ENCODE measurements at regions not wholly inside any gene's neighbourhood (a gene's known extent, or its start where the extent isn't known, plus 50 kb on each side); places are given as distances from the start of the nearest gene placed in this dataset.
"Not testable (repeated sequence)": the region's sequence is repeated elsewhere in the genome, so short reads cannot be mapped to it uniquely, and the experiment has no call there.

GRCh38 chr15:47013446-47013845, 703.9 kb upstream of the SEMA6D start:
- no peak overlapping the region for H3K27ac Mint-ChIP-seq
- intact Hi-C loops (cut with micrococcal nuclease) = no loop called here
- DNase-seq (ENCODE audit: low spot score) = no peak
- no peaks in the 10 kb centered on the region for H3K4me1 Mint-ChIP-seq (ENCODE audit: low read depth)
- H3K27me3 Mint-ChIP-seq (ENCODE audit: insufficient read depth) = no peaks in the 10 kb centered on the region
- peaks cover 26% of the 10 kb centered on the region for H3K9me3 Mint-ChIP-seq
- no peaks in the 10 kb centered on the region for H3K36me3 Mint-ChIP-seq (ENCODE audit: low read depth)
- no peak overlapping the region for H3K4me3 Mint-ChIP-seq

- intact Hi-C loops (cut with micrococcal nuclease) = no loop called here
- no peaks in the 10 kb centered on the region for H3K36me3 Mint-ChIP-seq (ENCODE audit: low read depth)
- peaks cover 21% of the 10 kb centered on the region for H3K9me3 Mint-ChIP-seq
- DNase-seq (ENCODE audit: low spot score) = no peak
- no peak overlapping the region for H3K27ac Mint-ChIP-seq
- H3K4me1 Mint-ChIP-seq (ENCODE audit: low read depth) = no peaks in the 10 kb centered on the region
- no peak overlapping the region for H3K4me3 Mint-ChIP-seq
- H3K27me3 Mint-ChIP-seq (ENCODE audit: insufficient read depth) = no peaks in the 10 kb centered on the region
Observed at GRCh38 chr15:47027322-47027946, 689.9 kb upstream of the SEMA6D start.

DNA sequence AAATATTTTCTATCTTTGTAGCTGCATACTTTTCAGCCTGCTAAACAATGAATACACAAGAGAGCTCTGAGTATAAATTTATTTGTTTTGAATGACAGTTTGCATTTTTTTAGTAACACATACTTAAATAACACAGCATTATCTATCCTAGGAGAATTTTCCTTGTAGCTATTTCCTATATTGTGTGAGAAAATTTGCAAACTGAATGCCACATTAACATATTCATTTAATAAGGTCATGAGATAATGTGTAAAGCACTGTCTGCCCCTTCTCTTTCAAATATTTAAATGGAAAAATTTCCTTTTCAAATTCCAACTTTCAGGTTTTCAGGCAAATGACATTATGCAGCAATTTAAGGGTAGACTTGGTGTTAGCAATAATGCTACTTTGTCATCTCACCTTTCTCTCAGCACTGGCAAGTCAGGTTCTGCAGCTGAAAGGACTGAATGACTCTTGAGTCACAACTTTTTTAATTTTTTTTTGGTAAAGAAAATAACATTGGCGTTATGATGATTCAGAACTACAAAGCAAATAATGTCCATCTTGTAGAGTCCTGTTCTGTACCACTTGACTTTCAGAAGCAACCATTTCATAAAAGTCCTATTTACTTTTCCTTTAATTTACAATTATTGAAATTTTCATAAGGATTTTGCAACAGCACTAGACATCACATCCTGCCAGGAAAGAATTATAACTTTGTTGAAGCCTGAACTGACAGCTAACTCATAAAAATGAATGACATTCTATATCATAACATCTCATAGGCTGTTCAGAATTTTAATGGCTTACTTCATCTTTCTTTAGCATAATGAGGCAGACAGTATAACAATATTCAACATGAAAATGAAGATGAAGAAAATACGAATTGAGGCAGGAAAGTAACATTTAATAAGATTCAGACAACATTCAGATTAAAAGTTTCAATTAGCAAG, 681.6 kb upstream of the SEMA6D start:
- DNase-seq (ENCODE audit: low spot score) = no peak
- H3K27ac Mint-ChIP-seq = no peak overlapping the region
- no peaks in the 10 kb centered on the region for H3K4me1 Mint-ChIP-seq (ENCODE audit: low read depth)
- no peaks in the 10 kb centered on the region for H3K27me3 Mint-ChIP-seq (ENCODE audit: insufficient read depth)
- no peak overlapping the region for H3K4me3 Mint-ChIP-seq
- intact Hi-C loops (cut with micrococcal nuclease) = no loop called here
- peaks cover 2% of the 10 kb centered on the region for H3K9me3 Mint-ChIP-seq
- no peaks in the 10 kb centered on the region for H3K36me3 Mint-ChIP-seq (ENCODE audit: low read depth)

- DNase-seq (ENCODE audit: low spot score) = no peak
- no peak overlapping the region for H3K27ac Mint-ChIP-seq
- H3K27me3 Mint-ChIP-seq (ENCODE audit: insufficient read depth) = no peaks in the 10 kb centered on the region
- intact Hi-C loops (cut with micrococcal nuclease) = no loop called here
- H3K36me3 Mint-ChIP-seq (ENCODE audit: low read depth) = no peaks in the 10 kb centered on the region
- no peak overlapping the region for H3K4me3 Mint-ChIP-seq
- no peaks in the 10 kb centered on the region for H3K4me1 Mint-ChIP-seq (ENCODE audit: low read depth)
- no peaks in the 10 kb centered on the region for H3K9me3 Mint-ChIP-seq
Observed at GRCh38 chr15:47037003-47037402, 680.3 kb upstream of the SEMA6D start.

GRCh38 chr15:47039225-47039624, 678.1 kb upstream of the SEMA6D start:
- no peak for DNase-seq (ENCODE audit: low spot score)
- H3K4me1 Mint-ChIP-seq (ENCODE audit: low read depth) = no peaks in the 10 kb centered on the region
- no peaks in the 10 kb centered on the region for H3K36me3 Mint-ChIP-seq (ENCODE audit: low read depth)
- H3K27me3 Mint-ChIP-seq (ENCODE audit: insufficient read depth) = no peaks in the 10 kb centered on the region
- intact Hi-C loops (cut with micrococcal nuclease) = no loop called here
- H3K27ac Mint-ChIP-seq = no peak overlapping the region
- no peaks in the 10 kb centered on the region for H3K9me3 Mint-ChIP-seq
- no peak overlapping the region for H3K4me3 Mint-ChIP-seq

DNA sequence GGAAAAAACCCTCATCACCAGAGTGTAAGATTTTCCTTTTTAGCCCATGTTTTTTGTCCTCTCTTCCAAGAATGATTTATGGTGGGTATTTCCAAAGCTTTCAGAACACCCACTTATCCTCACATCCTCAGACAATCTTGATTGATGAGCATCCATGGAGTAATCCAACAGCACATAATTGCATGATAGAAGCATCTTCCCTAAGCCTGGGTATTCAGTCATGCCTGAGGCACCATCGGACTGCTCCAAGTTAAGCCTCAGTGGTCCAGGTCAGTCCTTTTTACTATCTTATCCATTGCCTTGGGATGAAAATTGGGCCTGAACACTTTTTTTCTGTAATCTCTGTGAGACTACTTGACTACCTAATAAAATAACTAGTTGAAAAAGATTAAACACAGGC, 676.0 kb upstream of the SEMA6D start:
- no peaks in the 10 kb centered on the region for H3K4me1 Mint-ChIP-seq (ENCODE audit: low read depth)
- H3K27ac Mint-ChIP-seq = no peak overlapping the region
- no peaks in the 10 kb centered on the region for H3K27me3 Mint-ChIP-seq (ENCODE audit: insufficient read depth)
- no peaks in the 10 kb centered on the region for H3K9me3 Mint-ChIP-seq
- no peak for DNase-seq (ENCODE audit: low spot score)
- no peaks in the 10 kb centered on the region for H3K36me3 Mint-ChIP-seq (ENCODE audit: low read depth)
- H3K4me3 Mint-ChIP-seq = no peak overlapping the region
- intact Hi-C loops (cut with micrococcal nuclease) = no loop called here

DNA sequence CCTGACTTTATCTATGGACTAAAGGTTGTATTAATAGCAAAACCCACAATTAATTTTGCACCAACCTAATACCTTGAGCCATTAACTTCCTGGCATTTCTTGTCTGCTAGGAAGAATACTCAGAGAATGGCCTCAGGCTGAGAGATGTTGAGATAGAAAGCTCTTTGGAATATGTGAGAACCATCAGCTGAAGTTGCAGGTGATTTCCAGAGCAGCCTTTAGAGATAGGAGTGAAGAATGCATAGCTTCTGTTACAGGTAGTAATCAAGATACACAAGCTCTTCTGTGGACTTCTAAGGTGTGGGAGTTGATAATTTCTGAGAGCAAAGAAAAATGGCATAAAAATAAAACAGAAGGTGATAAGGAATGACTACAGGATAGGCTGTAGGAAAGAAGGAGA, 669.3 kb upstream of the SEMA6D start:
- H3K4me1 Mint-ChIP-seq (ENCODE audit: low read depth); H3K27me3 Mint-ChIP-seq (ENCODE audit: insufficient read depth); H3K4me3 Mint-ChIP-seq; H3K27ac Mint-ChIP-seq; H3K36me3 Mint-ChIP-seq (ENCODE audit: low read depth); intact Hi-C loops (cut with micrococcal nuclease); DNase-seq (ENCODE audit: low spot score): not testable (repeated sequence)
- H3K9me3 Mint-ChIP-seq = peaks cover 10% of the 10 kb centered on the region

DNA sequence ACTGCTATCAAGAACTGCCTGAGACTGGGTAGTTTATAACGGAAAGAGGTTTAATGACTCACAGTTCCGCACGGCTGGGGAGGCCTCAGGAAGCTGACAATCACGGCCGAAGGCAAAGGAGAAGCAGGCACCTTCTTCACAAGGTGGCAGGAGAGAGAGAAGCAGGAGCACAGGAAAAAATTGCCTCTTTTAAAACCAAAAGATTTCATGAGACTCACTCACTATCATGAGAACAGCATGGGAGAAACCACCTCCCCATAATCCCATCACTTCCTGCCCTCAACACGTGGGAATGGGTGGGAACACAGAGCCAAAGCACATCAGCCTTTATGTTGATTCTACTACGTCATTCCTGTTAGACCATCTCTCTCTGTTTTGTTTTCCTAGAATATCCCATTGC, 650.9 kb upstream of the SEMA6D start:
- H3K27me3 Mint-ChIP-seq (ENCODE audit: insufficient read depth) = no peaks in the 10 kb centered on the region
- no peaks in the 10 kb centered on the region for H3K36me3 Mint-ChIP-seq (ENCODE audit: low read depth)

DNA sequence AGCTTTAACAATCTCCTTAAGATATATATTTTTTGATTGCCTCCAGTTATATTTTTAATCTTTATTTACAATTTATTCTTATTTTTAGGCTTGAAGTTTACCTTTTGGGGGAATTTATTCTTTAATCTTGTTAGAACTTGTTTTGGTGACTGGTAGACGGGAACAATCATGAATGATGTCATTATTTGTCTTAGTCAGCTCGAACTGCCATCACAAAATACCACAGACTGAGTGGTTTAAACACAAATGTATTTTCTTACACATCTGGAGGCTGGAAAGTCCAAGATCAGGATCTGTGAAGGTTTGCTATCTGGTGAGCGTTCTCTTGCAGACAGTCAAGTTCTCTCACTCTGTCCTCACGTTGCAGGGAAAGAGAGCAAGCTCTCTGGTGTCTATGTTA, 639.5 kb upstream of the SEMA6D start:
- DNase-seq (ENCODE audit: low spot score); H3K4me3 Mint-ChIP-seq; H3K9me3 Mint-ChIP-seq; H3K27ac Mint-ChIP-seq; intact Hi-C loops (cut with micrococcal nuclease); H3K27me3 Mint-ChIP-seq (ENCODE audit: insufficient read depth); H3K4me1 Mint-ChIP-seq (ENCODE audit: low read depth); H3K36me3 Mint-ChIP-seq (ENCODE audit: low read depth): not testable (repeated sequence)

More for the DNA sequence above, 650.9 kb upstream of the SEMA6D start:
- Mint-ChIP-seq H3K4me3 (no peak overlapping the region), H3K4me1 (ENCODE audit: low read depth) (no peaks in the 10 kb centered on the region), H3K9me3 (peaks cover 9% of the 10 kb centered on the region), H3K27ac (no peak overlapping the region)
- intact Hi-C loops (cut with micrococcal nuclease) = no loop called here
- DNase-seq (ENCODE audit: low spot score) = no peak

- no peak for DNase-seq (ENCODE audit: low spot score)
- Mint-ChIP-seq H3K27ac (no peak overlapping the region), H3K4me1 (ENCODE audit: low read depth) (no peaks in the 10 kb centered on the region), H3K9me3 (peaks cover 15% of the 10 kb centered on the region), H3K4me3 (no peak overlapping the region), H3K27me3 (ENCODE audit: insufficient read depth) (no peaks in the 10 kb centered on the region), H3K36me3 (ENCODE audit: low read depth) (no peaks in the 10 kb centered on the region)
- intact Hi-C loops (cut with micrococcal nuclease) = no loop called here
Observed at GRCh38 chr15:47095833-47096232, 621.5 kb upstream of the SEMA6D start.

- H3K36me3 Mint-ChIP-seq (ENCODE audit: low read depth); H3K27me3 Mint-ChIP-seq (ENCODE audit: insufficient read depth); intact Hi-C loops (cut with micrococcal nuclease); DNase-seq (ENCODE audit: low spot score); H3K9me3 Mint-ChIP-seq; H3K27ac Mint-ChIP-seq; H3K4me1 Mint-ChIP-seq (ENCODE audit: low read depth); H3K4me3 Mint-ChIP-seq: not testable (repeated sequence)
Observed at GRCh38 chr15:47098526-47098925, 618.8 kb upstream of the SEMA6D start.

DNA sequence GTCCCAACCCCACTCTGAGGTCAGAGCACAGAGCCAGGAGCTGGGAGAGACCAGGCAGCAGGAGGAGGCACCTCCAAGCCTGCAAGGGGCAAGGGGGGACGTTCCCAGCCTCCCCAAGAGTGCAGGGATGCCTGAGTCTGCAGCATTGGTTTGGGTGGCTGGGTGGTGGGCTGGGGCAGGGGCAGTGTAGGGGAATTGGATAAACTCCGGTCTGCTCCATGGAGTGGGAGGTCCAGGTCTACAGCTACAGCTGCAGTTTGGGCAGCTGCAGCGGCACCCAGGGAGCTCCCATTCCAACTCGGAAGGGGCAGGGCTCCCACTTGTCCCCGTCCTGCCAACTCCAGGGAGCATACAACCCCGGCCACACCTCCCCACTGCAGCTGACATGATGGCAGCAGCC, 617.5 kb upstream of the SEMA6D start:
- H3K27ac Mint-ChIP-seq; H3K36me3 Mint-ChIP-seq (ENCODE audit: low read depth); intact Hi-C loops (cut with micrococcal nuclease): not testable (repeated sequence)

DNA sequence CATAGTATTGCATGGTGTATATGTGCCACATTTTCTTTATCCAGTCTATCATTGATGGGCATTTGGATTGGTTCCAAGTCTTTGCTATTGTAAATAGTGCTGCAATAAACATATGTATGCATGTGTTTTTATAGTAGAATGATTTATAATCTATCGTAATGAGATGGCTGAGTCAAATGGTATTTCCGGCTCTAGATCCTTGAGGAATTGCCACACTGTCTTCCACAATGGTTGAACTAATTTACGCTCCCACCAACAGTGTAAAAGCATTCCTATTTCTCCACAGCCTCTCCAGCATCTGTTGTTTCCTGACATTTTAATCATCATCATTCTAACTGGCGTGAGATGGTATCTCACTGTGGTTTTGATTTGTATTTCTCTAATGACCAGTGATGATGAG, 608.5 kb upstream of the SEMA6D start:
- H3K4me3 Mint-ChIP-seq; H3K27me3 Mint-ChIP-seq (ENCODE audit: insufficient read depth): not testable (repeated sequence)
- peaks cover 23% of the 10 kb centered on the region for H3K9me3 Mint-ChIP-seq

More for the DNA sequence above, 617.5 kb upstream of the SEMA6D start:
- not testable (repeated sequence) for H3K4me1 Mint-ChIP-seq (ENCODE audit: low read depth); DNase-seq (ENCODE audit: low spot score); H3K9me3 Mint-ChIP-seq; H3K27me3 Mint-ChIP-seq (ENCODE audit: insufficient read depth); H3K4me3 Mint-ChIP-seq

More for the DNA sequence above, 608.5 kb upstream of the SEMA6D start:
- DNase-seq (ENCODE audit: low spot score); H3K36me3 Mint-ChIP-seq (ENCODE audit: low read depth); H3K27ac Mint-ChIP-seq; H3K4me1 Mint-ChIP-seq (ENCODE audit: low read depth); intact Hi-C loops (cut with micrococcal nuclease): not testable (repeated sequence)
